Cardiac fibroblast (primary cell): ENCODE measurements at regions not wholly inside any gene's neighbourhood (a gene's known extent, or its start where the extent isn't known, plus 50 kb on each side); places are given as distances from the start of the nearest gene placed in this dataset.
"Not testable (repeated sequence)": the region's sequence is repeated elsewhere in the genome, so short reads cannot be mapped to it uniquely, and the experiment has no call there.

ENCODE experiments used
- DNase-seq, 2 donors: peaks; one replicate each; pipeline versions ENCODE4 v3.0.0 to v3.0.0-alpha.2; 2010; ENCODE audit warnings: low read depth in 2 of 2
- H3K4me3 ChIP-seq, 2 donors: replicated peaks in 1 of 2; 1 replicate in 1 of 2; 2 replicates in 1 of 2; pipeline ENCODE4 v1.5.1; 2011; ENCODE audit warnings: low read depth in 2 of 2, low read length in 2 of 2, mild to moderate bottlenecking in 2 of 2, moderate library complexity in 1 of 2
- TF ChIP-seq, protein P1 (sequence below): IDR thresholded peaks from one replicate; pipeline ENCODE4 v1.5.1; 2011; ENCODE audit warnings: low read depth, mild to moderate bottlenecking, low read length, inconsistent platforms

DNA sequence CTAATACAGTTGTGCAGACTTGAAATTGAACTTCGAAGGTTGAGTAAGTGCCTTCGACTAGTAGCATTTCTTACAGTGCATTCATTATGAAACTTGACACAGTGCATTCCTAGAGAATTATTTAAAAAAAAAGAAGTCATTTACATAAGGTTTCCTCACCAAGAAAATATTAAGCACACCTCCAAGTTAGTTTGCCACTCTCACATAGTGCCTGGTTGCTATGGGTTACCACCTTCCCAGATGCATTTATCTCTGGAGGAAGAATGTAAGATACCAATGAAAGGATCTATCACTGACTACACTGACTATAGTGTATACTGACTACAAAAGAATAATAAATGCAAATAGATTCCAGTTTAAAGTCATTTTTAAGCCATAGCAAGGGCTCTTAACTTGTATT lies 311.9 kb upstream of the RASGEF1B start:
- TF ChIP-seq, protein P1, sequence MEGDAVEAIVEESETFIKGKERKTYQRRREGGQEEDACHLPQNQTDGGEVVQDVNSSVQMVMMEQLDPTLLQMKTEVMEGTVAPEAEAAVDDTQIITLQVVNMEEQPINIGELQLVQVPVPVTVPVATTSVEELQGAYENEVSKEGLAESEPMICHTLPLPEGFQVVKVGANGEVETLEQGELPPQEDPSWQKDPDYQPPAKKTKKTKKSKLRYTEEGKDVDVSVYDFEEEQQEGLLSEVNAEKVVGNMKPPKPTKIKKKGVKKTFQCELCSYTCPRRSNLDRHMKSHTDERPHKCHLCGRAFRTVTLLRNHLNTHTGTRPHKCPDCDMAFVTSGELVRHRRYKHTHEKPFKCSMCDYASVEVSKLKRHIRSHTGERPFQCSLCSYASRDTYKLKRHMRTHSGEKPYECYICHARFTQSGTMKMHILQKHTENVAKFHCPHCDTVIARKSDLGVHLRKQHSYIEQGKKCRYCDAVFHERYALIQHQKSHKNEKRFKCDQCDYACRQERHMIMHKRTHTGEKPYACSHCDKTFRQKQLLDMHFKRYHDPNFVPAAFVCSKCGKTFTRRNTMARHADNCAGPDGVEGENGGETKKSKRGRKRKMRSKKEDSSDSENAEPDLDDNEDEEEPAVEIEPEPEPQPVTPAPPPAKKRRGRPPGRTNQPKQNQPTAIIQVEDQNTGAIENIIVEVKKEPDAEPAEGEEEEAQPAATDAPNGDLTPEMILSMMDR: no peak
- DNase-seq: no peak
- no peak overlapping the region for H3K4me3 ChIP-seq

DNA sequence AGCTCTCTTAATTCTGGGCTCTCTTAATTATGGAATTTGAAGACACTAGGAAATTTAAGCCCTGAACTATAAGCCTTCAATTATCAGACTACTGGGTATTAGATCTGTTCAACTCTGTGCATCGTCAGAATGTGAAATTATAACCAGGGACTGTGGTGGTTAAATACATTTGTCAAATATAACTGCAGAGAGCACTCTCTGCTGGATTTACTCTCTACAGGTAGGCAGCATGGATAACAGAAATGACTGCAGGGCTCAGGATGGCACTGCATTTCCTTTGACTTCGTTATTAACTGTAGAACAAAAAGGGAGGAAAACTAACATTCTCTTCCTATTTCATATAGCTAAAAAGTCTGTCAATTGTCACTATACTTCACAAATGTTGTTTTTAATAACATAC lies 310.1 kb upstream of the RASGEF1B start:
- DNase-seq: no peak
- H3K4me3 ChIP-seq: no peak overlapping the region
- TF ChIP-seq, protein P1: no peak

DNA sequence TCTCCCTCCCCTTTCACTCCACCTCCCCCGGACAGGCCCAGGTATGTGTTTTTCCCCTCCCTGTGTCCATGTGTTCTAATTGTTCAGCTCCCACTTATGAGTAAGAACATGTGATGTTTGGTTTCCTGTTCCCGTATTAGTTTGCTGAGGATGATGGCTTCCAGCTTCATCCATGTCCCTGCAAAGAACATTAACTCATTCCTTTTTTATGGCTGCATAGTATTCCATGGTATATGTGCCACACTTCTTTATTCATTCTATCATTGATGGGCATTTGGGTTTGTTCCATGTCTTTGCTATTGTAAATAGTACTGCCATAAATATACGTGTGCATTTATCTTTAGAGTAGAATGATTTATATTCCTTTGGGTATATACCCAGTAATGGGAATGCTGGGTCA lies 306.0 kb upstream of the RASGEF1B start:
- H3K4me3 ChIP-seq: not testable (repeated sequence)

DNA sequence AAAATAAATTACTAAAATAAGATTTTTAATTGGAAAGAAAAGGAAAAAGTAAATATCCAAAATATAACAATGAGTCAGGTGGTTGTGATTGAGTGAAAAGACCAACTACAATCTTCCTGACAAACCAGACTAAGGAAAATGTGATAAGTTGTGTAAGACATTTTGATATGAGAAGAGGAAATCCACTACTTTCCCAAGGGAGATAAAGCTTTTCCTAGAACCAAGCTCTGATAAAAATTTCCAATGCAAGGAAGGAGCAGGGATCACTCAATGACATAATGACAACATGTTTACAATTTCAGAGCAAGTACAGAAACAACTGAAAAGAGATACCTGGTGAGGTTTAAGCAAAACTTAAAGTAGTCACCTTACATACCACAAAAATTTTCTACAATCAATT lies 305.1 kb upstream of the RASGEF1B start:
- TF ChIP-seq, protein P1: no peak
- no peak overlapping the region for H3K4me3 ChIP-seq
- DNase-seq: no peak

More for the DNA sequence above, 306.0 kb upstream of the RASGEF1B start:
- not testable (repeated sequence) for DNase-seq

DNA sequence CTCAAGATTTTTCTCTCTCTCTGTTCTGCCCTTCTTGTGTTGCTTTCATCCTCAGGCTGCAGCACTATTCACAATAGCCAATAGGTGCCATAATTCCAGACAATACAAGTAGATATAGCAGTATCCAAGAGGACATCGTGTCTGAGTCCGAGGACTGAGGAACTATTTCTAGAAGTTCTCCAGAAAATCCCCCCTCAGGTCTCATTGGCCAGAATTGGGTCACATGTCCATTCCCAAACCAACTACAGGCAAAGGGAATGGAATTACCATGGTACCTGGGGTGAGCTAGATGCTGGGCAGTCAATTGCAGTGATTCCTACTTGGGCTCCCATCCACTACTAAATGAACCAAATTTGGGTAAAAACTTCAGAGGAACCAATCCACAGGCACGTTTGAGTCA lies 301.9 kb upstream of the RASGEF1B start:
- TF ChIP-seq, protein P1: no peak
- no peak overlapping the region for H3K4me3 ChIP-seq
- DNase-seq: no peak

DNA sequence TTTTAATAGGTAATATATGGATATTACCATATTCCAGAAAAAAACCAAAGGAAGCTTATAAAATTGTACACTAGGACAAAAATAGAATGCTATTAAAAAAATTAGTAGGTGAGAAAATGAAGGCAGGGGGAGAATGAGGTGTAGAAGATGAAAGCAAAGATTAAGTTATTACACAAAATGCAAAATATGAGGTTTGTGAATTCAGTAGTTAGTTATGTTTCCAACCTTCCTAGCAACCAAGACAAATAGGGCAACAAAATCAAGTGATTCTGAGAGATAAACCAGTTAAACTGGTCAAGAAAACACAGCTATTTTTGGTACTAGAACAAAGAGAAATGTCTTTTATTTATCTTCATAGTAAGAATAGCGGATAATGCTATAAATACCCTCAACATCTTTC lies 300.0 kb upstream of the RASGEF1B start:
- DNase-seq: no peak
- H3K4me3 ChIP-seq: no peak overlapping the region
- TF ChIP-seq, protein P1: no peak

DNA sequence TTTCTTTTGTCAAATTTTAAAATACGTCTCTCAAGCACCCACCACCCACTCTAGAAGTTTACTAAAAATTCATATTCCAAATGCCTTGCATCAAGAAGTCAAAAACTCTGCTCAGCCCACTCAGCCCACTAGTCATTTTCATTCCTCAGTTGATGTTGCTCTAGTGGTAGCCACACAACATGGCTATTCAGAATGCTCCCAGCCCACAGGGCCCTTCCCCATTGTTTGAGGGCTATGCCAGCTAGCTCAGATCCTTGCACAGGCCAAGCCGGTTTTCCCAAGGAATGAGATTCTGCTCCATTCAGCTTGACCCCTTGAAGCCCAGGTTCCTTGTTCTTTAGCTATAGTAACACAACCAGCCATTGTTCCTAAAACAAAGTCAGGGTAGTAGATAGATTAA lies 297.5 kb upstream of the RASGEF1B start:
- H3K4me3 ChIP-seq: no peak overlapping the region
- TF ChIP-seq, protein P1: no peak
- DNase-seq: no peak
